ENCODE measurements at regions not wholly inside any gene's neighbourhood (a gene's known extent, or its start where the extent isn't known, plus 50 kb on each side); places are given as distances from the start of the nearest gene placed in this dataset.
A peak's percentile ranks its signal among the peaks of the same experiment; 100 is the strongest.
"Not testable (repeated sequence)": the region's sequence is repeated elsewhere in the genome, so short reads cannot be mapped to it uniquely, and the experiment has no call there.

- no peaks in the 10 kb centered on the region for H3K4me1 ChIP-seq
- no peaks in the 10 kb centered on the region for H3K36me3 ChIP-seq (ENCODE audit: control insufficient read depth, insufficient read depth, low read length)
- H3K9me3 ChIP-seq, result peaks cover 31% of the 10 kb centered on the region
- intact Hi-C loops (cut with micrococcal nuclease; ENCODE audit: unreplicated experiment), result no loop called here
- no peak overlapping the region for H3K4me3 ChIP-seq (ENCODE audit: low read depth, low read length)
- peak in 1 of 2 experiments; percentile 39 for DNase-seq
- Mint-ChIP-seq H3K4me1 (ENCODE audit: low read depth, unreplicated experiment) (no peaks in the 10 kb centered on the region), H3K36me3 (ENCODE audit: insufficient read depth, unreplicated experiment) (peaks cover 17% of the 10 kb centered on the region), H3K9me3 (ENCODE audit: unreplicated experiment) (peaks cover 24% of the 10 kb centered on the region), H3K27ac (ENCODE audit: unreplicated experiment) (no peak overlapping the region), H3K27me3 (ENCODE audit: insufficient read depth, unreplicated experiment) (no peaks in the 10 kb centered on the region), H3K4me3 (ENCODE audit: unreplicated experiment) (no peak overlapping the region)
- no TSS peak for BruUV-seq (replicated peaks)
- CTCF ChIA-PET, result no interaction called here
- POLR2A ChIA-PET, result no interaction called here
- TF ChIP-seq CTCF (IDR thresholded peaks at IDR 0.05; ENCODE audit: insufficient read depth in 1 of 2, low read depth in 1 of 2, low read length in 1 of 2, severe bottlenecking in 1 of 2, unreplicated experiment in 1 of 2), result no peak
- no peaks in the 10 kb centered on the region for H3K27me3 ChIP-seq (replicated peaks; ENCODE audit: control insufficient read depth, insufficient read depth, low read length)
Observed at GRCh38 chr20:30488941-30489613, 768.4 kb upstream of the DEFB115 start.

- H3K4me1 Mint-ChIP-seq (ENCODE audit: low read depth, unreplicated experiment), result no peaks in the 10 kb centered on the region
- no peak overlapping the region for H3K4me3 ChIP-seq (ENCODE audit: low read depth, low read length)
- no peak overlapping the region for H3K27ac Mint-ChIP-seq (ENCODE audit: unreplicated experiment)
- intact Hi-C loops (cut with micrococcal nuclease; ENCODE audit: unreplicated experiment), result no loop called here
- POLR2A ChIA-PET, result no interaction called here
- no peak for TF ChIP-seq CTCF (IDR thresholded peaks at IDR 0.05; ENCODE audit: insufficient read depth in 1 of 2, low read depth in 1 of 2, low read length in 1 of 2, severe bottlenecking in 1 of 2, unreplicated experiment in 1 of 2)
- H3K9me3 ChIP-seq, result peaks cover 31% of the 10 kb centered on the region
- peak in 1 of 2 experiments; percentile 33 for DNase-seq
- H3K36me3 Mint-ChIP-seq (ENCODE audit: insufficient read depth, unreplicated experiment), result peaks cover 17% of the 10 kb centered on the region
- no peaks in the 10 kb centered on the region for H3K4me1 ChIP-seq
- no peaks in the 10 kb centered on the region for H3K27me3 ChIP-seq (replicated peaks; ENCODE audit: control insufficient read depth, insufficient read depth, low read length)
- H3K9me3 Mint-ChIP-seq (ENCODE audit: unreplicated experiment), result peaks cover 24% of the 10 kb centered on the region
- BruUV-seq (replicated peaks), result no TSS peak
- H3K36me3 ChIP-seq (ENCODE audit: control insufficient read depth, insufficient read depth, low read length), result no peaks in the 10 kb centered on the region
- H3K4me3 Mint-ChIP-seq (ENCODE audit: unreplicated experiment), result no peak overlapping the region
- CTCF ChIA-PET, result no interaction called here
- no peaks in the 10 kb centered on the region for H3K27me3 Mint-ChIP-seq (ENCODE audit: insufficient read depth, unreplicated experiment)
Observed at GRCh38 chr20:30489614-30490003, 767.9 kb upstream of the DEFB115 start.

- H3K4me1 Mint-ChIP-seq (ENCODE audit: low read depth, unreplicated experiment), result no peaks in the 10 kb centered on the region
- BruUV-seq (replicated peaks), result no TSS peak
- H3K27ac Mint-ChIP-seq (ENCODE audit: unreplicated experiment), result no peak overlapping the region
- Histone ChIP-seq H3K9me3 (peaks cover 20% of the 10 kb centered on the region), H3K4me3 (ENCODE audit: low read depth, low read length) (no peak overlapping the region), H3K4me1 (no peaks in the 10 kb centered on the region), H3K36me3 (ENCODE audit: control insufficient read depth, insufficient read depth, low read length) (no peaks in the 10 kb centered on the region), H3K27me3 (replicated peaks; ENCODE audit: control insufficient read depth, insufficient read depth, low read length) (no peaks in the 10 kb centered on the region)
- no peak overlapping the region for H3K4me3 Mint-ChIP-seq (ENCODE audit: unreplicated experiment)
- intact Hi-C loops (cut with micrococcal nuclease; ENCODE audit: unreplicated experiment), result no loop called here
- peaks cover 19% of the 10 kb centered on the region for H3K9me3 Mint-ChIP-seq (ENCODE audit: unreplicated experiment)
- ChIA-PET POLR2A (no interaction called here), CTCF (no interaction called here)
- no peaks in the 10 kb centered on the region for H3K27me3 Mint-ChIP-seq (ENCODE audit: insufficient read depth, unreplicated experiment)
- DNase-seq, result peak in 1 of 2 experiments; percentile 30
- no peak for TF ChIP-seq CTCF (IDR thresholded peaks at IDR 0.05; ENCODE audit: insufficient read depth in 1 of 2, low read depth in 1 of 2, low read length in 1 of 2, severe bottlenecking in 1 of 2, unreplicated experiment in 1 of 2)
- H3K36me3 Mint-ChIP-seq (ENCODE audit: insufficient read depth, unreplicated experiment), result peaks cover 12% of the 10 kb centered on the region
Observed at GRCh38 chr20:30491016-30491415, 766.4 kb upstream of the DEFB115 start.

GRCh38 chr20:30496656-30497055, 760.8 kb upstream of the DEFB115 start:
- H3K4me3 Mint-ChIP-seq (ENCODE audit: unreplicated experiment); H3K4me3 ChIP-seq (ENCODE audit: low read depth, low read length); H3K9me3 Mint-ChIP-seq (ENCODE audit: unreplicated experiment); intact Hi-C loops (cut with micrococcal nuclease; ENCODE audit: unreplicated experiment); H3K36me3 ChIP-seq (ENCODE audit: control insufficient read depth, insufficient read depth, low read length); CTCF ChIA-PET; H3K36me3 Mint-ChIP-seq (ENCODE audit: insufficient read depth, unreplicated experiment); H3K27ac Mint-ChIP-seq (ENCODE audit: unreplicated experiment); H3K9me3 ChIP-seq; BruUV-seq (replicated peaks); H3K27me3 Mint-ChIP-seq (ENCODE audit: insufficient read depth, unreplicated experiment); H3K4me1 Mint-ChIP-seq (ENCODE audit: low read depth, unreplicated experiment); H3K4me1 ChIP-seq; H3K27me3 ChIP-seq (replicated peaks; ENCODE audit: control insufficient read depth, insufficient read depth, low read length); POLR2A ChIA-PET: not testable (repeated sequence)
- peak in 1 of 2 experiments; percentile 20 for DNase-seq

- H3K4me3 Mint-ChIP-seq (ENCODE audit: unreplicated experiment); H3K9me3 Mint-ChIP-seq (ENCODE audit: unreplicated experiment); H3K4me3 ChIP-seq (ENCODE audit: low read depth, low read length); POLR2A ChIA-PET; H3K4me1 Mint-ChIP-seq (ENCODE audit: low read depth, unreplicated experiment); intact Hi-C loops (cut with micrococcal nuclease; ENCODE audit: unreplicated experiment); CTCF ChIA-PET; H3K27me3 Mint-ChIP-seq (ENCODE audit: insufficient read depth, unreplicated experiment); H3K36me3 ChIP-seq (ENCODE audit: control insufficient read depth, insufficient read depth, low read length); H3K27me3 ChIP-seq (replicated peaks; ENCODE audit: control insufficient read depth, insufficient read depth, low read length); H3K4me1 ChIP-seq; H3K27ac Mint-ChIP-seq (ENCODE audit: unreplicated experiment); H3K36me3 Mint-ChIP-seq (ENCODE audit: insufficient read depth, unreplicated experiment); BruUV-seq (replicated peaks); H3K9me3 ChIP-seq: not testable (repeated sequence)
- peak in 1 of 2 experiments; percentile 37 for DNase-seq
Observed at GRCh38 chr20:30497191-30497590, 760.3 kb upstream of the DEFB115 start.

Measured in Caco-2 (cell line).